Caco-2 (cell line): ENCODE measurements at regions not wholly inside any gene's neighbourhood (a gene's known extent, or its start where the extent isn't known, plus 50 kb on each side); places are given as distances from the start of the nearest gene placed in this dataset.

Experiments
- BruUV-seq: library from RNA; stranded (reverse); fragments of 400-500 nt; replicated peaks from 2 replicates; lab custom pipeline; 2021; lab: Mats Ljungman, UMichigan
- CTCF ChIA-PET: fragments of 300-600 bp; sonication (Branson Sonifier 250); formaldehyde crosslinking; loops from one replicate; lab custom pipeline; 2022; ENCODE audit warnings: antibody characterized with exemption; lab: Charles Lee
- POLR2A ChIA-PET: fragments of 300-600 bp; sonication (Branson Sonifier 250); formaldehyde crosslinking; loops from one replicate; lab custom pipeline; 2022; ENCODE audit warnings: antibody characterized with exemption; lab: Charles Lee
- DNase-seq, 2 experiments: peaks; one replicate each; pipeline versions ENCODE4 v3.0.0 to v3.0.0-alpha.2; 2020 to 2022
- H3K27me3 ChIP-seq: replicated peaks from 2 replicates; pipeline ENCODE4 v1.6.0; 2011; ENCODE audit warnings: low read length; ENCODE audit not compliant: control insufficient read depth, insufficient read depth
- H3K36me3 ChIP-seq: 2 replicates; pipeline ENCODE4 v1.5.1; 2011; ENCODE audit warnings: low read length; ENCODE audit not compliant: control insufficient read depth, insufficient read depth
- H3K4me1 ChIP-seq: fragments of 250-450 bp; sonication (Bioruptor Pico); 2 replicates; pipeline ENCODE4 v1.5.1; 2020; ENCODE audit warnings: mild to moderate bottlenecking
- H3K4me3 ChIP-seq: 2 replicates; pipeline ENCODE4 v1.5.1; 2011; ENCODE audit warnings: low read depth, mild to moderate bottlenecking, control low read depth, low read length
- H3K9me3 ChIP-seq: fragments of 250-450 bp; sonication (Bioruptor Pico); 2 replicates; pipeline ENCODE4 v1.5.1; 2020; ENCODE audit warnings: mild to moderate bottlenecking, moderate library complexity
- H3K27ac Mint-ChIP-seq: one replicate; pipeline ENCODE4 v1.8.0; 2022; ENCODE audit warnings: mixed read lengths; ENCODE audit not compliant: unreplicated experiment
- H3K27me3 Mint-ChIP-seq: one replicate; pipeline ENCODE4 v1.8.0; 2022; ENCODE audit warnings: mixed read lengths; ENCODE audit not compliant: insufficient read depth, unreplicated experiment
- H3K36me3 Mint-ChIP-seq: one replicate; pipeline ENCODE4 v1.8.0; 2022; ENCODE audit warnings: mild to moderate bottlenecking, mixed read lengths; ENCODE audit not compliant: insufficient read depth, unreplicated experiment
- H3K4me1 Mint-ChIP-seq: one replicate; pipeline ENCODE4 v1.8.0; 2022; ENCODE audit warnings: low read depth, mixed read lengths; ENCODE audit not compliant: unreplicated experiment
- H3K4me3 Mint-ChIP-seq: one replicate; pipeline ENCODE4 v1.8.0; 2022; ENCODE audit warnings: mild to moderate bottlenecking, moderate library complexity, mixed read lengths; ENCODE audit not compliant: unreplicated experiment
- H3K9me3 Mint-ChIP-seq: one replicate; pipeline ENCODE4 v1.8.0; 2022; ENCODE audit warnings: mixed read lengths; ENCODE audit not compliant: unreplicated experiment
- intact Hi-C: fragments of 100-400 bp; cut with micrococcal nuclease; formaldehyde crosslinking; loops from one replicate; pipeline ENCODE4 v1.10.0; 2022; ENCODE audit not compliant: unreplicated experiment
- TF ChIP-seq, protein P1 (sequence below), 2 experiments: fragments of 200-600 bp in 1 of 2; IDR thresholded peaks; 1 replicate in 1 of 2; 2 replicates in 1 of 2; pipeline versions ENCODE4 v1.5.1 to v1.8.0; 2011 to 2022; ENCODE audit warnings: antibody characterized with exemption in 1 of 2, control low read depth in 1 of 2, inconsistent platforms in 1 of 2, low read depth in 1 of 2, low read length in 1 of 2, mild to moderate bottlenecking in 1 of 2, moderate library complexity in 1 of 2; ENCODE audit not compliant: insufficient read depth in 1 of 2, severe bottlenecking in 1 of 2, unreplicated experiment in 1 of 2

DNA sequence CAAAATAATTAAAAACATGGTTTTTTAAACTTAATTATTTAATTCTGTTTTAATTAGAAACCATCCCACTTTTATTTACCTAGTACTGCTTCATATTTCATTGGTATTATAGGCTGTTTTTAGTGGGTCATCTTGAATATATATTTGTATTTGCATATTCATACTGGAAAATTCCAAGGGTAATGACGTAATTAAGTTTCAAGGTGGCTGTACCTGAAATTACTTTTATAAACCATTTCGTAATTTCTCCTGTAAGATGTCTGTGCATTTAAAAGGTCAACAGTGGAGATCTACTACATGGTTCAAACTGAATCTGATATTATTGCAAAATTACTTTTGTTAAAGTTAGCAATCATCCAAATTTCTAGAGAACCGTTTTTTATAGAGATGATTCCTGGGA lies 133.8 kb upstream of the NAALADL2 start:
- Mint-ChIP-seq H3K27me3 (no peaks in the 10 kb centered on the region), H3K27ac (no peak overlapping the region), H3K36me3 (no peaks in the 10 kb centered on the region), H3K4me3 (no peak overlapping the region), H3K4me1 (no peaks in the 10 kb centered on the region), H3K9me3 (no peaks in the 10 kb centered on the region)
- TF ChIP-seq, protein P1, sequence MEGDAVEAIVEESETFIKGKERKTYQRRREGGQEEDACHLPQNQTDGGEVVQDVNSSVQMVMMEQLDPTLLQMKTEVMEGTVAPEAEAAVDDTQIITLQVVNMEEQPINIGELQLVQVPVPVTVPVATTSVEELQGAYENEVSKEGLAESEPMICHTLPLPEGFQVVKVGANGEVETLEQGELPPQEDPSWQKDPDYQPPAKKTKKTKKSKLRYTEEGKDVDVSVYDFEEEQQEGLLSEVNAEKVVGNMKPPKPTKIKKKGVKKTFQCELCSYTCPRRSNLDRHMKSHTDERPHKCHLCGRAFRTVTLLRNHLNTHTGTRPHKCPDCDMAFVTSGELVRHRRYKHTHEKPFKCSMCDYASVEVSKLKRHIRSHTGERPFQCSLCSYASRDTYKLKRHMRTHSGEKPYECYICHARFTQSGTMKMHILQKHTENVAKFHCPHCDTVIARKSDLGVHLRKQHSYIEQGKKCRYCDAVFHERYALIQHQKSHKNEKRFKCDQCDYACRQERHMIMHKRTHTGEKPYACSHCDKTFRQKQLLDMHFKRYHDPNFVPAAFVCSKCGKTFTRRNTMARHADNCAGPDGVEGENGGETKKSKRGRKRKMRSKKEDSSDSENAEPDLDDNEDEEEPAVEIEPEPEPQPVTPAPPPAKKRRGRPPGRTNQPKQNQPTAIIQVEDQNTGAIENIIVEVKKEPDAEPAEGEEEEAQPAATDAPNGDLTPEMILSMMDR (IDR thresholded peaks at IDR 0.05; ENCODE audit: insufficient read depth in 1 of 2, low read depth in 1 of 2, low read length in 1 of 2, severe bottlenecking in 1 of 2, unreplicated experiment in 1 of 2) = no peak
- DNase-seq = no peak
- intact Hi-C loops = no loop called here
- no TSS peak for BruUV-seq
- Histone ChIP-seq H3K9me3 (no peaks in the 10 kb centered on the region), H3K4me1 (no peaks in the 10 kb centered on the region), H3K36me3 (no peaks in the 10 kb centered on the region), H3K4me3 (no peak overlapping the region), H3K27me3 (no peaks in the 10 kb centered on the region)
- CTCF ChIA-PET = no interaction called here
- POLR2A ChIA-PET = no interaction called here

DNA sequence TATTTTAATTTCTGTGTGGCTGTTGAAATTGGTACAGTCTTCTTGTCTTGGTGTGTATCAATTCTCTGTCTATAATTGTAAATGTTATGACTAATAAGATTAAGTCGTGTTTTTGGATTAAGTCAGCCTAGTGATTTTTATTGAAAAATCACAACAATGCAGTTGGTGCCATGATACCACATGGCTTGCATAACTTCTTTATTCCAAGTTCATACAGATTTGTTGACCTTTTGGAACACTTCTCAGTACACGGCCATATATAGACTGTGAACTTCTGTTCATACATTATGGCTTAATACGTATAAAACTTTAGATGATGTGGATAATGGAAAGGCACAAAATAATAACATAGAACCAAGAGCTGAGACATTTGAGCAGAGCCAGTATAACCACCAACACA lies 121.2 kb upstream of the NAALADL2 start:
- H3K36me3 ChIP-seq = no peaks in the 10 kb centered on the region
- H3K27me3 ChIP-seq = no peaks in the 10 kb centered on the region
- peaks cover 13% of the 10 kb centered on the region for H3K9me3 Mint-ChIP-seq
- no TSS peak for BruUV-seq
- no peak for DNase-seq
- H3K4me3 Mint-ChIP-seq = no peak overlapping the region
- H3K4me1 Mint-ChIP-seq = no peaks in the 10 kb centered on the region
- peaks cover 2% of the 10 kb centered on the region for H3K27me3 Mint-ChIP-seq
- intact Hi-C loops = no loop called here
- ChIA-PET POLR2A (no interaction called here), CTCF (no interaction called here)
- TF ChIP-seq, protein P1 (IDR thresholded peaks at IDR 0.05; ENCODE audit: insufficient read depth in 1 of 2, low read depth in 1 of 2, low read length in 1 of 2, severe bottlenecking in 1 of 2, unreplicated experiment in 1 of 2) = no peak
- H3K36me3 Mint-ChIP-seq = no peaks in the 10 kb centered on the region
- no peak overlapping the region for H3K27ac Mint-ChIP-seq
- H3K4me1 ChIP-seq = no peaks in the 10 kb centered on the region
- H3K4me3 ChIP-seq = no peak overlapping the region
- H3K9me3 ChIP-seq = peaks cover 4% of the 10 kb centered on the region; the same call in 1 of the 2 replicates

DNA sequence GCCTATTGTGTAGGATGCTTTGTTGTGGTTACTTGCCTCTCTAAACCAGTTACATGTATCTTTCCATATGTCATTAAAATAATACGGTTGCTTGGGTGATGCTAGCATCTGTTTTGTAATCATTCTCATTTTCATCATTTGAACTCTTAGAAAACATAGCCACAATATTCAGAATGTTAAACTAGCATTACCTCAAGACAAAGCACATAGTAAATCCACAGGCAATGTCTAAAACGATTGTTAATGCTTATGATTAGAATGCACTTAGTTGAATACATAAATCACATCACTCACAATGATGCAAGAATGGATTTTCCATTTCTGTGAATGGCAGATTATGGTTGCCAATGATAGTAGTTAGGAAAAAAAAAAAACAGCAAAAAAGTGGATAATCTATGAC lies 110.0 kb upstream of the NAALADL2 start:
- Histone ChIP-seq H3K9me3 (0 out of 2 replicates have a peak, but pooled peaks cover 5% of the 10 kb centered on the region), H3K4me3 (no peak overlapping the region), H3K36me3 (no peaks in the 10 kb centered on the region), H3K4me1 (no peaks in the 10 kb centered on the region), H3K27me3 (no peaks in the 10 kb centered on the region)
- Mint-ChIP-seq H3K27ac (no peak overlapping the region), H3K27me3 (no peaks in the 10 kb centered on the region), H3K9me3 (no peaks in the 10 kb centered on the region), H3K4me1 (no peaks in the 10 kb centered on the region), H3K4me3 (no peak overlapping the region), H3K36me3 (no peaks in the 10 kb centered on the region)
- TF ChIP-seq, protein P1 (IDR thresholded peaks at IDR 0.05; ENCODE audit: insufficient read depth in 1 of 2, low read depth in 1 of 2, low read length in 1 of 2, severe bottlenecking in 1 of 2, unreplicated experiment in 1 of 2) = no peak
- ChIA-PET CTCF (interaction anchor here (0.6 kb wide), 1 partner anchor 16 kb away, joined by 3 read pairs; no protein-coding TSS in a partner anchor), POLR2A (no interaction called here)
- intact Hi-C loops = no loop called here
- no peak for DNase-seq
- no TSS peak for BruUV-seq
